ENCODE measurements at regions not wholly inside any gene's neighbourhood (a gene's known extent, or its start where the extent isn't known, plus 50 kb on each side); places are given as distances from the start of the nearest gene placed in this dataset.

DNA sequence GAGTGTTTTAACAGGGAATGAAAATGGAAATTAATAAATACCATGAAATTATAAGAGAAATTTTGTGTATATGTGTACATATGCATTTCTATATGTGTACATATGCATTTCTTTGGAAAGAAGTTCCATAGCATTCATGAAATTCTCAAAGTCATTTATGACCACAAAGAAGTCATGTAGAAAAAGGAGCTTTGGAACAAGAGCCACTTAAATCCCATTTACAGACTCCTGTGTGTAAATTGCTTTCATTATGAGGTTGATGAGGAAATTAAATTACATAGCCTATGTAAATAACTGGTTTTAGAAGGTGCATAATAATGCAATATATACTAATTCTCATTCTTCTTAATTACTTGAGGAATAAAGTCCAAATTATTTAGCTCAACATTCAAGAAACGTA is 450.5 kb upstream of the SYT1 start:
- POLR2A ChIA-PET (ENCODE audit: unreplicated experiment) = no interaction called here
- no peak overlapping the region for H2BK5ac ChIP-seq (ENCODE audit: low read depth, low read length, poor library complexity, severe bottlenecking)
- ATAC-seq (ENCODE audit: low read depth) = no peak
- no peaks in the 10 kb centered on the region for H4K20me1 ChIP-seq (ENCODE audit: insufficient read depth, low read length)
- no peak overlapping the region for H2AFZ ChIP-seq (replicated peaks; ENCODE audit: low read length, poor library complexity)
- no peaks in the 10 kb centered on the region for H3K4me1 ChIP-seq (ENCODE audit: control insufficient read depth, insufficient read depth, low read length)
- H3K9ac ChIP-seq (ENCODE audit: low read depth, low read length) = no peak overlapping the region
- H3K14ac ChIP-seq (replicated peaks; ENCODE audit: low read depth, low read length) = no peak overlapping the region
- DNase-seq = no peak
- dilution Hi-C loops (cut with HindIII; ENCODE audit: low sequenced_read_pairs, unreplicated experiment) = no loop called here
- no peaks in the 10 kb centered on the region for H3K27me3 ChIP-seq (ENCODE audit: control insufficient read depth, insufficient read depth, low read length)
- no peak overlapping the region for H3K4ac ChIP-seq (ENCODE audit: low read depth, low read length)
- no peaks in the 10 kb centered on the region for H3K79me1 ChIP-seq (ENCODE audit: low read depth in 1 of 2, low read length in 2 of 2)
- H2AK9ac ChIP-seq (replicated peaks; ENCODE audit: low read depth, low read length, poor library complexity) = no peak overlapping the region
- H3K4me2 ChIP-seq (ENCODE audit: low read depth, low read length) = no peak overlapping the region
- no peak overlapping the region for H3K56ac ChIP-seq (ENCODE audit: extremely low read depth, insufficient read depth, low read length)
- H3K36me3 ChIP-seq (ENCODE audit: control insufficient read depth, insufficient read depth, low read length) = no peaks in the 10 kb centered on the region
- H2BK120ac ChIP-seq (ENCODE audit: low read depth, low read length) = no peak overlapping the region
- no peak overlapping the region for H3K4me3 ChIP-seq (ENCODE audit: insufficient read depth, low read depth, low read length)
- H3K9me1 ChIP-seq (ENCODE audit: insufficient read depth, low read length) = no peaks in the 10 kb centered on the region
- no peak overlapping the region for H2BK15ac ChIP-seq (ENCODE audit: low read depth, low read length)
- no peak overlapping the region for H2AK5ac ChIP-seq (ENCODE audit: low read depth, low read length)
- H4K91ac ChIP-seq (ENCODE audit: insufficient read depth, low read depth, low read length) = no peak overlapping the region
- intact Hi-C loops (cut with micrococcal nuclease) = no loop called here
- H4K5ac ChIP-seq (ENCODE audit: low read depth, low read length) = no peak overlapping the region
- no peaks in the 10 kb centered on the region for H3K9me3 ChIP-seq (ENCODE audit: control insufficient read depth, insufficient read depth, low read length)
- H3K23ac ChIP-seq (ENCODE audit: low read depth, low read length) = no peak overlapping the region
- CTCF ChIA-PET = interaction anchor here (0.6 kb wide), 1 partner anchor 88 kb away, joined by 4 read pairs; no protein-coding TSS in a partner anchor
- H4K8ac ChIP-seq (ENCODE audit: low read depth in 2 of 2, low read length in 2 of 2) = no peak overlapping the region
- no peak overlapping the region for H3K18ac ChIP-seq (ENCODE audit: low read depth, low read length)
- no peak overlapping the region for H2BK20ac ChIP-seq (ENCODE audit: low read depth, low read length)
- TF ChIP-seq CHD1 (IDR thresholded peaks at IDR 0.05; ENCODE audit: low read depth, low read length) = no peak
- TF ChIP-seq RCOR1 (IDR thresholded peaks at IDR 0.05; ENCODE audit: insufficient replicate concordance, low read length) = no peak
- TF ChIP-seq, protein P1, sequence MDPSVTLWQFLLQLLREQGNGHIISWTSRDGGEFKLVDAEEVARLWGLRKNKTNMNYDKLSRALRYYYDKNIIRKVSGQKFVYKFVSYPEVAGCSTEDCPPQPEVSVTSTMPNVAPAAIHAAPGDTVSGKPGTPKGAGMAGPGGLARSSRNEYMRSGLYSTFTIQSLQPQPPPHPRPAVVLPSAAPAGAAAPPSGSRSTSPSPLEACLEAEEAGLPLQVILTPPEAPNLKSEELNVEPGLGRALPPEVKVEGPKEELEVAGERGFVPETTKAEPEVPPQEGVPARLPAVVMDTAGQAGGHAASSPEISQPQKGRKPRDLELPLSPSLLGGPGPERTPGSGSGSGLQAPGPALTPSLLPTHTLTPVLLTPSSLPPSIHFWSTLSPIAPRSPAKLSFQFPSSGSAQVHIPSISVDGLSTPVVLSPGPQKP (IDR thresholded peaks at IDR 0.05; ENCODE audit: borderline replicate concordance, low read depth, low read length) = no peak
- TF ChIP-seq CEBPB (IDR thresholded peaks at IDR 0.05; ENCODE audit: low read depth, low read length) = no peak
- TF ChIP-seq NFE2L2 (IDR thresholded peaks at IDR 0.05; ENCODE audit: low read depth, low read length) = no peak
- no peak for TF ChIP-seq RFX5 (IDR thresholded peaks at IDR 0.05; ENCODE audit: low read depth, low read length)
- no peak for TF ChIP-seq MAFK (IDR thresholded peaks at IDR 0.05; ENCODE audit: low read depth, low read length)
- TF ChIP-seq, protein P2, sequence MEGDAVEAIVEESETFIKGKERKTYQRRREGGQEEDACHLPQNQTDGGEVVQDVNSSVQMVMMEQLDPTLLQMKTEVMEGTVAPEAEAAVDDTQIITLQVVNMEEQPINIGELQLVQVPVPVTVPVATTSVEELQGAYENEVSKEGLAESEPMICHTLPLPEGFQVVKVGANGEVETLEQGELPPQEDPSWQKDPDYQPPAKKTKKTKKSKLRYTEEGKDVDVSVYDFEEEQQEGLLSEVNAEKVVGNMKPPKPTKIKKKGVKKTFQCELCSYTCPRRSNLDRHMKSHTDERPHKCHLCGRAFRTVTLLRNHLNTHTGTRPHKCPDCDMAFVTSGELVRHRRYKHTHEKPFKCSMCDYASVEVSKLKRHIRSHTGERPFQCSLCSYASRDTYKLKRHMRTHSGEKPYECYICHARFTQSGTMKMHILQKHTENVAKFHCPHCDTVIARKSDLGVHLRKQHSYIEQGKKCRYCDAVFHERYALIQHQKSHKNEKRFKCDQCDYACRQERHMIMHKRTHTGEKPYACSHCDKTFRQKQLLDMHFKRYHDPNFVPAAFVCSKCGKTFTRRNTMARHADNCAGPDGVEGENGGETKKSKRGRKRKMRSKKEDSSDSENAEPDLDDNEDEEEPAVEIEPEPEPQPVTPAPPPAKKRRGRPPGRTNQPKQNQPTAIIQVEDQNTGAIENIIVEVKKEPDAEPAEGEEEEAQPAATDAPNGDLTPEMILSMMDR (conservative IDR thresholded peaks at IDR 0.05; ENCODE audit: low read depth, low read length) = no peak
- TF ChIP-seq RAD21 (IDR thresholded peaks at IDR 0.05; ENCODE audit: low read length) = no peak
- no peak for TF ChIP-seq SMC3 (IDR thresholded peaks at IDR 0.05; ENCODE audit: low read depth, low read length)
- TF ChIP-seq, protein P3, sequence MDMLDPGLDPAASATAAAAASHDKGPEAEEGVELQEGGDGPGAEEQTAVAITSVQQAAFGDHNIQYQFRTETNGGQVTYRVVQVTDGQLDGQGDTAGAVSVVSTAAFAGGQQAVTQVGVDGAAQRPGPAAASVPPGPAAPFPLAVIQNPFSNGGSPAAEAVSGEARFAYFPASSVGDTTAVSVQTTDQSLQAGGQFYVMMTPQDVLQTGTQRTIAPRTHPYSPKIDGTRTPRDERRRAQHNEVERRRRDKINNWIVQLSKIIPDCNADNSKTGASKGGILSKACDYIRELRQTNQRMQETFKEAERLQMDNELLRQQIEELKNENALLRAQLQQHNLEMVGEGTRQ (IDR thresholded peaks at IDR 0.05; ENCODE audit: low read depth, low read length) = no peak
- in situ Hi-C loops (cut with MboI; ENCODE audit: low sequenced_read_pairs) = no loop called here
- no CpG with 5 or more reads among the region's 1 CpG for WGBS, 2 experiments (ENCODE audit: extremely low coverage in 2 of 2, insufficient read length in 1 of 2)
- BruUV-seq (replicated peaks) = no TSS peak
- H3K27ac ChIP-seq (ENCODE audit: insufficient read depth, low read length) = no peak overlapping the region
